Dermis blood vessel endothelial cell (primary cell): ENCODE measurements at regions not wholly inside any gene's neighbourhood (a gene's known extent, or its start where the extent isn't known, plus 50 kb on each side); places are given as distances from the start of the nearest gene placed in this dataset.

ENCODE experiments used
- DNase-seq: peaks from one replicate; pipeline ENCODE4 v3.0.0; 2010

GRCh38 chr4:62415256-62415655 is 1215.1 kb downstream of the ADGRL3 start:
- no peak for DNase-seq

GRCh38 chr4:62414563-62414962 is 1214.4 kb downstream of the ADGRL3 start:
- DNase-seq, result no peak

- no peak for DNase-seq
Measured at GRCh38 chr4:62410371-62411003, 1210.4 kb downstream of the ADGRL3 start.

- DNase-seq, result no peak
Measured at GRCh38 chr4:62408454-62408853, 1208.3 kb downstream of the ADGRL3 start.

GRCh38 chr4:62407534-62407933 is 1207.4 kb downstream of the ADGRL3 start:
- no peak for DNase-seq

GRCh38 chr4:62402088-62402806 is 1202.1 kb downstream of the ADGRL3 start:
- no peak for DNase-seq

- DNase-seq, result no peak
Measured at GRCh38 chr4:62399242-62399641, 1199.1 kb downstream of the ADGRL3 start.

- DNase-seq, result no peak
Measured at GRCh38 chr4:62398318-62398717, 1198.2 kb downstream of the ADGRL3 start.

GRCh38 chr4:62394766-62395165 is 1194.6 kb downstream of the ADGRL3 start:
- DNase-seq, result no peak

GRCh38 chr4:62387808-62388207 is 1187.7 kb downstream of the ADGRL3 start:
- no peak for DNase-seq

- DNase-seq, result no peak
Measured at GRCh38 chr4:62377700-62378099, 1177.6 kb downstream of the ADGRL3 start.

- DNase-seq, result no peak
Measured at GRCh38 chr4:62377245-62377644, 1177.1 kb downstream of the ADGRL3 start.

GRCh38 chr4:62366939-62367338 is 1166.8 kb downstream of the ADGRL3 start:
- no peak for DNase-seq

GRCh38 chr4:62360156-62360545 is 1160.0 kb downstream of the ADGRL3 start:
- no peak for DNase-seq

- no peak for DNase-seq
Measured at GRCh38 chr4:62359441-62360155, 1159.5 kb downstream of the ADGRL3 start.

- no peak for DNase-seq
Measured at GRCh38 chr4:62344915-62345314, 1144.8 kb downstream of the ADGRL3 start.

GRCh38 chr4:62344474-62344873 is 1144.3 kb downstream of the ADGRL3 start:
- no peak for DNase-seq

GRCh38 chr4:62342346-62342745 is 1142.2 kb downstream of the ADGRL3 start:
- DNase-seq, result no peak

- DNase-seq, result no peak
Measured at GRCh38 chr4:62328526-62328925, 1128.4 kb downstream of the ADGRL3 start.

- DNase-seq, result no peak
Measured at GRCh38 chr4:62327612-62328297, 1127.6 kb downstream of the ADGRL3 start.

- no peak for DNase-seq
Measured at GRCh38 chr4:62324215-62324614, 1124.1 kb downstream of the ADGRL3 start.

GRCh38 chr4:62320612-62321011 is 1120.5 kb downstream of the ADGRL3 start:
- no peak for DNase-seq

GRCh38 chr4:62302710-62303109 is 1102.6 kb downstream of the ADGRL3 start:
- DNase-seq, result no peak
